PC-9 (cell line): ENCODE measurements at regions not wholly inside any gene's neighbourhood (a gene's known extent, or its start where the extent isn't known, plus 50 kb on each side); places are given as distances from the start of the nearest gene placed in this dataset.
"Not testable (repeated sequence)": the region's sequence is repeated elsewhere in the genome, so short reads cannot be mapped to it uniquely, and the experiment has no call there.

Experiments
- CTCF ChIP-seq: fragments of 200-600 bp; sonication (generic); conservative IDR thresholded peaks from 2 replicates; pipeline ENCODE4 v1.6.1; 2017; ENCODE audit warnings: mixed run types, antibody characterized with exemption, mild to moderate bottlenecking, moderate library complexity
- EZH2 ChIP-seq: fragments of 200-600 bp; sonication (generic); IDR thresholded peaks from 2 replicates; pipeline ENCODE4 v1.8.0; 2017; ENCODE audit warnings: antibody characterized with exemption, low read depth

- not testable (repeated sequence) for TF ChIP-seq CTCF, EZH2
Observed at GRCh38 chr13:65675383-65675782, 1554.8 kb downstream of the PCDH9 start.
